ENCODE measurements at regions not wholly inside any gene's neighbourhood (a gene's known extent, or its start where the extent isn't known, plus 50 kb on each side); places are given as distances from the start of the nearest gene placed in this dataset.

DNA sequence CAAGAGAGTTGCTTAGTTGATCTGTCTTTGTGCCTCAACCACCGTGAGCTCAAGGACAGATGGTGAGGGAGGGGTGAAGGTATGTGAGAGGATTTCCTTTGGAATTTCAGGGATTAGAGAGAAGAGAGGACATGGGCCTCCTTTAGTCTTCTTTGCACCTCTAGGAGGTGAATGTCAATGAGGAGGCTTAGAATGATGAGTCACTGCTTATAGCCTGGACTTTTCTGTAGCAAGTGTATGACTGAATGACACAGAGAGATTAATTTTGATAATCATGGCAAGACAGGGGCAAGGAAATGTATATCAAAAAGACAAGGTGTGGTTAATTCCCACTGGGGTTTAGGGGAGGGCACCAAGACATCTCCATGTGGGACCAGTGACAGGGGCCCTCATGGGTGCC lies 947.3 kb upstream of the TENM4 start:
- TF ChIP-seq, protein P1, sequence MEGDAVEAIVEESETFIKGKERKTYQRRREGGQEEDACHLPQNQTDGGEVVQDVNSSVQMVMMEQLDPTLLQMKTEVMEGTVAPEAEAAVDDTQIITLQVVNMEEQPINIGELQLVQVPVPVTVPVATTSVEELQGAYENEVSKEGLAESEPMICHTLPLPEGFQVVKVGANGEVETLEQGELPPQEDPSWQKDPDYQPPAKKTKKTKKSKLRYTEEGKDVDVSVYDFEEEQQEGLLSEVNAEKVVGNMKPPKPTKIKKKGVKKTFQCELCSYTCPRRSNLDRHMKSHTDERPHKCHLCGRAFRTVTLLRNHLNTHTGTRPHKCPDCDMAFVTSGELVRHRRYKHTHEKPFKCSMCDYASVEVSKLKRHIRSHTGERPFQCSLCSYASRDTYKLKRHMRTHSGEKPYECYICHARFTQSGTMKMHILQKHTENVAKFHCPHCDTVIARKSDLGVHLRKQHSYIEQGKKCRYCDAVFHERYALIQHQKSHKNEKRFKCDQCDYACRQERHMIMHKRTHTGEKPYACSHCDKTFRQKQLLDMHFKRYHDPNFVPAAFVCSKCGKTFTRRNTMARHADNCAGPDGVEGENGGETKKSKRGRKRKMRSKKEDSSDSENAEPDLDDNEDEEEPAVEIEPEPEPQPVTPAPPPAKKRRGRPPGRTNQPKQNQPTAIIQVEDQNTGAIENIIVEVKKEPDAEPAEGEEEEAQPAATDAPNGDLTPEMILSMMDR (IDR thresholded peaks at IDR 0.05; ENCODE audit: low read depth, low read length, missing control alignments), result no peak
- no peak overlapping the region for H3K4me3 ChIP-seq (replicated peaks; ENCODE audit: low read depth, low read length)
- no peak for DNase-seq (ENCODE audit: extremely low read depth, low read depth)

DNA sequence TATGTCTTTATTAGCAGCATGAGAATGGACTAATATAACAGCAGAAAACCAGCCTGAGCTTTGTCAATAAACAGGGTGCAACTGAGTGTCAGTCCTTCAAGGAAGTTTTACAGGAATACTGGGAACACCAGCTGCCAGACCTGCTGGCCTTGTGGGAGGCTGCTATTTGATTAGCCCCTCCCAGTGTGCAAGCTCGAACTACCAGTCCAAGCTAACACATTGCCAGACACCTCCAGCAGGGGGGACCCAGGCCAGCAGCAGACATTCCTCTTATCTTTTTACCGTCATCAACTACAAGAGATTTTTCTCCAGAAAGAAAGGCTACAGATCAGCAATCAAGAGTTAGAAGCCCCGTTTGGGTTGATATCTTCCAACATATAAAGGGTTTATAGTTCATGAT lies 942.8 kb upstream of the TENM4 start:
- TF ChIP-seq, protein P1 (IDR thresholded peaks at IDR 0.05; ENCODE audit: low read depth, low read length, missing control alignments), result no peak
- H3K4me3 ChIP-seq (replicated peaks; ENCODE audit: low read depth, low read length), result no peak overlapping the region
- no peak for DNase-seq (ENCODE audit: extremely low read depth, low read depth)

DNA sequence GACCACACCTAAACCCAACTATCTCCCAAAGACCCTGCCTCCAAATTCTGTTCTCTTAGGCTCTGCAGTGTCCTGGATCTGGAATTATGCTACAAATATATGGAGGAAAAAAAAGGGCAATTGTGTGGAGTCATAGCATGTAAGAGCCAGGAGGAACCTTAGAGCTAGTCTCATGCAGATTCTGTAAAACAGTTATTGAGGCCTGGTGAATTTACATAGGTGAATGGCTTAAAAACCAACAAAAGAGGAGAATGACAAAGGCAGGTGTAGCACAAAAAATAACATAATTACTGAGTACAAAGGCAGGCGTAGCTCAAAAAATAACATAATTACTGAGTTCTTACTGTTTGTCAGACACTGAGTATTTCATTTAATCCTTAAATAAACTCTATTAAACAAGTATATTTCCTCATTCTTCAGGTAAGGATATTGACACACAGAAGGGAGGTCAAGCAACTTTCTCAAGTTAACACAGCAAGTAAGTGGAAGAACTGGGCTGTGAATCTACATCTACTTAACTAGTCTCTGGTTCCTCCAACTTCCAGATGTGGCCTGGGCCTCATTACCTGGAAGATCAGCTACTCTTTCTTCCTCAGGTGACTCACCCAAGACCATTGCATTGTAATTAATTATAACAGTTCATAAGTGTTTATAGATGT lies 938.9 kb upstream of the TENM4 start:
- TF ChIP-seq, protein P1 (IDR thresholded peaks at IDR 0.05; ENCODE audit: low read depth, low read length, missing control alignments), result no peak
- no peak overlapping the region for H3K4me3 ChIP-seq (replicated peaks; ENCODE audit: low read depth, low read length)
- no peak for DNase-seq (ENCODE audit: extremely low read depth, low read depth)

DNA sequence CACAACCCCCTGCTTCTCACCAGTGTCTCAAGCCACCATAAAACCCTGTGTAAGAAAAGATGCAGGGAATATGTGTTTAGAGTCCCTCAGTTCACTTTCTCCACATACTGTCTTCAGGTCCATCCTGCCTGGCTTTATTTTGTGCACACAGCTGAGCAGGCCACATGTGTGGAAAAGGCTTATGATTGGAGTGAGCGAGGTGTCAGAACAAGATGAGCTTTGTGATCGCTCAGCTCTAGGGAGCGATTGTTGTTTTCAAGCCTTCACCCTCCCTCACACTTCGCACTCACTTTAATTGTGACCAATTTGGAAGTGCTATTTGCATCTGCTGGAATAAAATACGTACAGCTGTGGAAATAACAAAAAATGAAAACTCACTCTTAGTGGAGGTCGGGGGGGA lies 931.1 kb upstream of the TENM4 start:
- no peak overlapping the region for H3K4me3 ChIP-seq (replicated peaks; ENCODE audit: low read depth, low read length)
- TF ChIP-seq, protein P1 (IDR thresholded peaks at IDR 0.05; ENCODE audit: low read depth, low read length, missing control alignments), result no peak

DNA sequence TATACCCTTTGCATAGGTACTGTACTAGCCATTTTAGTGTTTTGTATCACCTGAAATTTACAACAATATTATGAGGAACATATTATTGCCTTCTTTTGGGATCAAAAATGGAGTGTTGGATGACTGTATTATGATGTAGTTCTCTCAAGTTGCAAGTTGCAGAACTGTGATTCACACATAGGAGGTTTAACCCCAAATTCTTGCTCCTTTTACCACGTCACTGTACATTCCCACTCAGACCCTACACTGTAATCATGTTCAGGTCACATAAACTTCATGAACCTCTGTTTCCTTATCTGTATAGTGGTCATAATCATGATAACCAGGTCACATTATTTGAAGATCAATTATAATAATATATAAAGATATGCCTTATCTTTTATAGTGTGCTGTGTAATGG lies 925.1 kb upstream of the TENM4 start:
- DNase-seq (ENCODE audit: extremely low read depth, low read depth), result no peak
- no peak overlapping the region for H3K4me3 ChIP-seq (replicated peaks; ENCODE audit: low read depth, low read length)
- TF ChIP-seq, protein P1 (IDR thresholded peaks at IDR 0.05; ENCODE audit: low read depth, low read length, missing control alignments), result no peak

More for the DNA sequence above, 931.1 kb upstream of the TENM4 start:
- DNase-seq (ENCODE audit: extremely low read depth, low read depth), result no peak

DNA sequence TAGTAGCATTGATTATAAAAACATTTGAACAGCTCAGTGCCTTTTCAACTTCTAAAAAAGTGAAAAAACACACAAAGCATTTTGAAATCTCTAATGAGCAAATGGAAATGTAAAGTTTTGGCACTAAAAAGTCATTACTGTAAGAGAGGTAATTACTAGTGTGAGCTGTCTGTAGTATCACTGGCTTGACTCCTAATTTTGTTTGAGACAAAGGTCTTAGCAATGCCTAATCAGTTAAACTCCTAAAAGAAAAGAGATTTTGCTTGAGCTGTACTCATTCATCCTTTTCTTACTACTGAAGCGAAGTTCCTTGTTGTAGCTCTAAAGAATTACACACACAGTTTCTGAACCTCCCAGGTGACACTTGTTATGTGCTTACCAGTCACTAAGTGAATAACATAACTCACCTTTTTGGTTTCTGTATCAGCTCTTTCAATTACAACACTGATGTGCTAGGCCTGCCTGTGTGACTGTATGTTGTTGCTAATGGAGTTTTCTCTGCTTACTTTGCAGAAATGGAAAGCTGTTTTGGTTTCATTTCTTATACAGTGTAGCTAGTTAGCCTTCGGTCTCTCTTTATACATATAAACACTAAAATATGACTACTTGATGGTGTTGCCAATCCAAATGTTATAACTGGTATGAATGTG lies 924.4 kb upstream of the TENM4 start:
- DNase-seq (ENCODE audit: extremely low read depth, low read depth), result no peak
- H3K4me3 ChIP-seq (replicated peaks; ENCODE audit: low read depth, low read length), result no peak overlapping the region
- TF ChIP-seq, protein P1 (IDR thresholded peaks at IDR 0.05; ENCODE audit: low read depth, low read length, missing control alignments), result no peak

All from HFF-Myc (cell line).